ENCODE measurements at regions not wholly inside any gene's neighbourhood (a gene's known extent, or its start where the extent isn't known, plus 50 kb on each side); places are given as distances from the start of the nearest gene placed in this dataset.

- intact Hi-C loops (cut with DNase I): no loop called here
- H3K36me3 ChIP-seq: no peaks in the 10 kb centered on the region
- no peak for ATAC-seq
- H3K4me1 ChIP-seq: peaks cover 4% of the 10 kb centered on the region
- H3K9me3 ChIP-seq: no peaks in the 10 kb centered on the region
- peaks cover 25% of the 10 kb centered on the region for H3K27me3 ChIP-seq (ENCODE audit: low read depth)
- H3K4me3 ChIP-seq: no peak overlapping the region
- no peak for DNase-seq
- TF ChIP-seq CTCF (IDR thresholded peaks at IDR 0.05): no peak
- H3K27ac ChIP-seq: no peak overlapping the region
Measured at GRCh38 chr16:54375071-54375470, 88.5 kb upstream of the IRX3 start.

- no peak for ATAC-seq
Measured at GRCh38 chr16:54373534-54374520, 87.2 kb upstream of the IRX3 start.

GRCh38 chr16:54370278-54371040, 83.9 kb upstream of the IRX3 start:
- Histone ChIP-seq H3K4me3 (no peak overlapping the region), H3K27me3 (ENCODE audit: low read depth) (peaks cover 30% of the 10 kb centered on the region), H3K27ac (no peak overlapping the region), H3K4me1 (peaks cover 4% of the 10 kb centered on the region), H3K36me3 (no peaks in the 10 kb centered on the region), H3K9me3 (no peaks in the 10 kb centered on the region)
- peak; percentile 56 to 71 for ATAC-seq
- peak; percentile 55 for DNase-seq
- intact Hi-C loops (cut with DNase I): no loop called here
- no peak for TF ChIP-seq CTCF (IDR thresholded peaks at IDR 0.05)

More at GRCh38 chr16:54373534-54374520, 87.2 kb upstream of the IRX3 start:
- intact Hi-C loops (cut with DNase I): no loop called here
- Histone ChIP-seq H3K27ac (no peak overlapping the region), H3K36me3 (no peaks in the 10 kb centered on the region), H3K9me3 (no peaks in the 10 kb centered on the region), H3K4me1 (peaks cover 4% of the 10 kb centered on the region), H3K27me3 (ENCODE audit: low read depth) (peaks cover 30% of the 10 kb centered on the region), H3K4me3 (no peak overlapping the region)
- no peak for TF ChIP-seq CTCF (IDR thresholded peaks at IDR 0.05)
- no peak for DNase-seq

- no peaks in the 10 kb centered on the region for H3K36me3 ChIP-seq
- no peaks in the 10 kb centered on the region for H3K9me3 ChIP-seq
- no peak for ATAC-seq
- DNase-seq: no peak
- peaks cover 27% of the 10 kb centered on the region for H3K27me3 ChIP-seq (ENCODE audit: low read depth)
- H3K4me1 ChIP-seq: peaks cover 4% of the 10 kb centered on the region
- intact Hi-C loops (cut with DNase I): no loop called here
- no peak for TF ChIP-seq CTCF (IDR thresholded peaks at IDR 0.05)
- no peak overlapping the region for H3K27ac ChIP-seq
- H3K4me3 ChIP-seq: no peak overlapping the region
Measured at GRCh38 chr16:54369861-54370260, 83.3 kb upstream of the IRX3 start.

- no peaks in the 10 kb centered on the region for H3K36me3 ChIP-seq
- intact Hi-C loops (cut with DNase I): no loop called here
- H3K27ac ChIP-seq: no peak overlapping the region
- DNase-seq (no peak), ATAC-seq (no peak)
- H3K27me3 ChIP-seq (ENCODE audit: low read depth): peaks cover 8% of the 10 kb centered on the region
- no peaks in the 10 kb centered on the region for H3K9me3 ChIP-seq
- H3K4me3 ChIP-seq: no peak overlapping the region
- no peak for TF ChIP-seq CTCF (IDR thresholded peaks at IDR 0.05)
- H3K4me1 ChIP-seq: peaks cover 4% of the 10 kb centered on the region
Measured at GRCh38 chr16:54366943-54367342, 80.4 kb upstream of the IRX3 start.

Data from lower lobe of right lung (tissue), 2 donors.